Gastroesophageal sphincter (tissue), 4 donors: ENCODE measurements at regions not wholly inside any gene's neighbourhood (a gene's known extent, or its start where the extent isn't known, plus 50 kb on each side); places are given as distances from the start of the nearest gene placed in this dataset.

Experiments
- ATAC-seq: fragments of 150-250 bp; one replicate; pipeline ENCODE4 v1.9.1; 2016; ENCODE audit warnings: mild to moderate bottlenecking, moderate library complexity
- H3K27ac ChIP-seq, 4 donors: fragments of 200-600 bp; sonication (generic) in 3 of 4; 1 replicate in 3 of 4; 2 replicates in 1 of 4; pipeline ENCODE4 v1.5.1; 2016 to 2019
- H3K27me3 ChIP-seq: fragments of 200-600 bp; sonication (generic); one replicate; pipeline ENCODE4 v1.5.1; 2019
- H3K36me3 ChIP-seq, 2 donors: fragments of 200-600 bp; sonication (generic); one replicate each; pipeline ENCODE4 v1.5.1; 2019; ENCODE audit warnings: control low read depth in 1 of 2
- H3K4me1 ChIP-seq, 3 donors: fragments of 200-600 bp; sonication (generic); 1 replicate in 2 of 3; 2 replicates in 1 of 3; pipeline ENCODE4 v1.5.1; 2016 to 2019; ENCODE audit warnings: control low read depth in 2 of 3
- H3K4me3 ChIP-seq, 2 donors: fragments of 200-600 bp; sonication (generic); one replicate each; pipeline ENCODE4 v1.5.1; 2019; ENCODE audit warnings: mild to moderate bottlenecking in 1 of 2, moderate library complexity in 1 of 2
- H3K9me3 ChIP-seq, 3 donors: fragments of 200-600 bp; sonication (generic); one replicate each; pipeline ENCODE4 v1.5.1; 2017 to 2019; ENCODE audit warnings: control low read depth in 2 of 3
- CTCF ChIP-seq, 4 experiments: fragments of 200-600 bp in 2 of 4; fragments of 450-650 bp in 2 of 4; sonication (generic) in 1 of 4; IDR thresholded peaks; one replicate each; pipeline ENCODE4 v1.5.1; 2017 to 2019; ENCODE audit warnings: antibody characterized with exemption in 4 of 4, mild to moderate bottlenecking in 2 of 4, moderate library complexity in 2 of 4
- EP300 ChIP-seq: sonication (generic); formaldehyde crosslinking; IDR thresholded peaks from one replicate; pipeline ENCODE4 v1.6.1; 2017; ENCODE audit warnings: antibody characterized with exemption, mild to moderate bottlenecking
- POLR2A ChIP-seq, 2 donors: fragments of 450-650 bp; IDR thresholded peaks; one replicate each; pipeline ENCODE4 v1.6.1; 2017; ENCODE audit warnings: antibody characterized with exemption in 2 of 2, mild to moderate bottlenecking in 2 of 2, moderate library complexity in 1 of 2
- POLR2AphosphoS5 ChIP-seq: sonication (generic); formaldehyde crosslinking; IDR thresholded peaks from one replicate; pipeline ENCODE4 v1.6.1; 2017; ENCODE audit warnings: antibody characterized with exemption
- WGBS, 2 donors: methylation state at CpG; one replicate each; pipeline ENCODE4 v1.1.5; 2018; ENCODE audit warnings: low coverage in 1 of 2; 5-methylcytosine and 5-hydroxymethylcytosine counted together

- H3K27ac ChIP-seq, result no peak overlapping the region
- TF ChIP-seq EP300 (no peak), CTCF (IDR thresholded peaks at IDR 0.05) (no peak), POLR2AphosphoS5 (no peak), POLR2A (IDR thresholded peaks at IDR 0.05) (no peak)
- WGBS, 2 donors, result 100% methylated on average over 2 of the region's 2 CpGs; no CpG with 5 or more reads in 1 of the 2 donors
- no peaks in the 10 kb centered on the region for H3K36me3 ChIP-seq
- no peak overlapping the region for H3K4me3 ChIP-seq
- no peaks in the 10 kb centered on the region for H3K4me1 ChIP-seq
- ATAC-seq, result no peak
- H3K9me3 ChIP-seq, result no peaks in the 10 kb centered on the region
- H3K27me3 ChIP-seq, result no peaks in the 10 kb centered on the region
Observed at GRCh38 chr1:187876775-187877174, 1048.0 kb downstream of the PLA2G4A start.

DNA sequence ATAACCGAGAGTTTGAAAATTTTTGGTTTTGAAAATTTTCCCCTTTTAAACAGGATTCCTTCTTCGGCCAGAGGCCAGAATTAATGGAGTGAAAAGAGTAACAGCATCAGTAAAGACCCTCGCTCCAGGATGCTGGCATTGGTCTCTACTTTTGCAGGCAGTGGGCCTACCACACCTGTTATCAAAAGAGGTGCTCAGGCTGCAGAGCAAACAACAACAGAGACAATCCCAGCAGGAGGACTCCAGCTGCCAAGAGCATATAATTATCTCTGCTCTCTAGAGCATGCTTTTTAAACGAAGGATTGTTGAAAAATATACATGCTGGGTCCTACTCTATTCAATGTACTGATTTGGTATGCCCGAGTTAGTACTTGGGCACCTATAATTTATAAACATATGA lies 1048.5 kb downstream of the PLA2G4A start:
- H3K4me1 ChIP-seq, result no peaks in the 10 kb centered on the region
- no peaks in the 10 kb centered on the region for H3K9me3 ChIP-seq
- no peaks in the 10 kb centered on the region for H3K36me3 ChIP-seq
- no peaks in the 10 kb centered on the region for H3K27me3 ChIP-seq
- no peak for ATAC-seq
- TF ChIP-seq EP300 (no peak), POLR2AphosphoS5 (no peak), POLR2A (IDR thresholded peaks at IDR 0.05) (no peak), CTCF (IDR thresholded peaks at IDR 0.05) (no peak)
- no peak overlapping the region for H3K27ac ChIP-seq
- 72 to 90% methylated on average over 2 to 5 of the region's 5 CpGs for WGBS, 2 donors
- H3K4me3 ChIP-seq, result no peak overlapping the region

- Histone ChIP-seq H3K27me3 (no peaks in the 10 kb centered on the region), H3K4me1 (no peaks in the 10 kb centered on the region), H3K27ac (no peak overlapping the region), H3K4me3 (no peak overlapping the region), H3K36me3 (no peaks in the 10 kb centered on the region), H3K9me3 (no peaks in the 10 kb centered on the region)
- WGBS, 2 donors, result 84 to 88% methylated on average over 7 to 8 of the region's 8 CpGs
- ATAC-seq, result no peak
- no peak for TF ChIP-seq POLR2AphosphoS5
- no peak for TF ChIP-seq POLR2A (IDR thresholded peaks at IDR 0.05)
- no peak for TF ChIP-seq CTCF (IDR thresholded peaks at IDR 0.05)
- no peak for TF ChIP-seq EP300
Observed at GRCh38 chr1:187878883-187879282, 1050.1 kb downstream of the PLA2G4A start.

DNA sequence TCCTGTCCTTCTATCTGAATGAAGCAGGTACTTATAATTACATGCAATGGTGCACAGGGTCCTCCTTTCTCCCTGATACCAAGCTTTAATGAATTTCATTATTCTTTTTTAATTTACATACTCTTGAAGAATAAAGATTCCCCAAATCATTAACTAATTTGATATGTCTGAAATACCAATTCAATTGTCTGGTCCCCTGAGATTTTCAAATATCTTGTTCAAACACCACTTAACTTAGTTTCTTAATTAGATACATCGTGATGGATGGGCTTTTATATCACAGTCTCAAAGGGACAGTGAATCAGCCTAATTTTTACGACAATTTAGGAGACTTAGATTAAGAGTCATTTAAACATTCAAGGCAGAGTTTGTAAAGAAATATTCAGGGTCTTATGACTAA lies 1054.6 kb downstream of the PLA2G4A start:
- 77 to 94% methylated on average over 2 of the region's 2 CpGs for WGBS, 2 donors

More for the DNA sequence above, 1054.6 kb downstream of the PLA2G4A start:
- Histone ChIP-seq H3K36me3 (no peaks in the 10 kb centered on the region), H3K4me1 (no peaks in the 10 kb centered on the region), H3K27ac (no peak overlapping the region), H3K27me3 (no peaks in the 10 kb centered on the region), H3K4me3 (no peak overlapping the region), H3K9me3 (no peaks in the 10 kb centered on the region)
- no peak for ATAC-seq
- TF ChIP-seq POLR2A (IDR thresholded peaks at IDR 0.05) (no peak), EP300 (no peak), POLR2AphosphoS5 (no peak), CTCF (IDR thresholded peaks at IDR 0.05) (no peak)
